ENCODE measurements at regions not wholly inside any gene's neighbourhood (a gene's known extent, or its start where the extent isn't known, plus 50 kb on each side); places are given as distances from the start of the nearest gene placed in this dataset.

- TF ChIP-seq, protein P1, sequence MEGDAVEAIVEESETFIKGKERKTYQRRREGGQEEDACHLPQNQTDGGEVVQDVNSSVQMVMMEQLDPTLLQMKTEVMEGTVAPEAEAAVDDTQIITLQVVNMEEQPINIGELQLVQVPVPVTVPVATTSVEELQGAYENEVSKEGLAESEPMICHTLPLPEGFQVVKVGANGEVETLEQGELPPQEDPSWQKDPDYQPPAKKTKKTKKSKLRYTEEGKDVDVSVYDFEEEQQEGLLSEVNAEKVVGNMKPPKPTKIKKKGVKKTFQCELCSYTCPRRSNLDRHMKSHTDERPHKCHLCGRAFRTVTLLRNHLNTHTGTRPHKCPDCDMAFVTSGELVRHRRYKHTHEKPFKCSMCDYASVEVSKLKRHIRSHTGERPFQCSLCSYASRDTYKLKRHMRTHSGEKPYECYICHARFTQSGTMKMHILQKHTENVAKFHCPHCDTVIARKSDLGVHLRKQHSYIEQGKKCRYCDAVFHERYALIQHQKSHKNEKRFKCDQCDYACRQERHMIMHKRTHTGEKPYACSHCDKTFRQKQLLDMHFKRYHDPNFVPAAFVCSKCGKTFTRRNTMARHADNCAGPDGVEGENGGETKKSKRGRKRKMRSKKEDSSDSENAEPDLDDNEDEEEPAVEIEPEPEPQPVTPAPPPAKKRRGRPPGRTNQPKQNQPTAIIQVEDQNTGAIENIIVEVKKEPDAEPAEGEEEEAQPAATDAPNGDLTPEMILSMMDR (IDR thresholded peaks at IDR 0.05; ENCODE audit: low read depth, low read length, poor library complexity, severe bottlenecking): no peak
- TF ChIP-seq EZH2phosphoT487 (IDR thresholded peaks at IDR 0.05; ENCODE audit: borderline replicate concordance, low read length): no peak
These were observed 762.0 kb downstream of the CDH8 start for GRCh38 chr16:61274211-61274610.

All from DOHH2 (cell line).